HEK293 (cell line): ENCODE measurements at regions not wholly inside any gene's neighbourhood (a gene's known extent, or its start where the extent isn't known, plus 50 kb on each side); places are given as distances from the start of the nearest gene placed in this dataset.

Source experiments
- CTCF ChIA-PET: fragments of 350-600 bp; formaldehyde crosslinking; extraction: SDS; loops from one replicate; lab custom pipeline; 2021; ENCODE audit warnings: antibody characterized with exemption; lab: Yijun Ruan, JAX
- POLR2A ChIA-PET: fragments of 300-600 bp; formaldehyde crosslinking; extraction: SDS; loops from one replicate; lab custom pipeline; 2020; ENCODE audit warnings: antibody characterized with exemption, inconsistent platforms; lab: Yijun Ruan, JAX
- H3K27ac ChIP-seq: fragments of 200-500 bp; sonication (Bioruptor generic); 2 replicates; pipeline ENCODE4 v1.5.1; 2014; ENCODE audit warnings: low read depth, low read length, control low read depth, inconsistent platforms; ENCODE audit errors: extremely low read depth
- H3K36me3 ChIP-seq, 2 experiments: fragments of 200-500 bp in 1 of 2; sonication (Bioruptor generic) in 1 of 2; 1 replicate in 1 of 2; 2 replicates in 1 of 2; pipeline ENCODE4 v1.5.1; 2014 to 2017; ENCODE audit warnings: inconsistent platforms in 2 of 2, low read length in 2 of 2; ENCODE audit not compliant: control insufficient read depth in 2 of 2, insufficient read depth in 1 of 2
- H3K4me1 ChIP-seq: fragments of 200-500 bp; sonication (Bioruptor generic); 2 replicates; pipeline ENCODE4 v1.5.1; 2014; ENCODE audit warnings: mild to moderate bottlenecking, low read length, inconsistent platforms; ENCODE audit not compliant: control insufficient read depth, insufficient read depth
- H3K4me3 ChIP-seq: 2 replicates; pipeline ENCODE4 v1.5.1; 2011; ENCODE audit warnings: low read depth, mild to moderate bottlenecking, control low read depth, low read length, moderate library complexity
- H3K9me3 ChIP-seq: fragments of 200-500 bp; sonication (Bioruptor generic); 2 replicates; pipeline ENCODE4 v1.5.1; 2014; ENCODE audit warnings: low read depth, low read length, inconsistent platforms; ENCODE audit not compliant: control insufficient read depth, insufficient read depth
- GFI1B ChIP-seq: fragments of 450-650 bp; formaldehyde crosslinking; IDR thresholded peaks from 2 replicates; pipeline ENCODE4 v1.5.1; 2016; ENCODE audit warnings: missing biosample characterization, missing genetic modification characterization
- GLI4 ChIP-seq: fragments of 450-650 bp; formaldehyde crosslinking; IDR thresholded peaks from 2 replicates; pipeline ENCODE4 v1.5.1; 2016; ENCODE audit warnings: missing biosample characterization, missing genetic modification characterization
- GLIS1 ChIP-seq: fragments of 450-650 bp; formaldehyde crosslinking; IDR thresholded peaks from 2 replicates; pipeline ENCODE4 v1.5.1; 2016; ENCODE audit warnings: missing biosample characterization, missing genetic modification characterization
- KLF10 ChIP-seq: fragments of 450-650 bp; IDR thresholded peaks from 2 replicates; pipeline ENCODE4 v1.5.1; 2018; ENCODE audit warnings: missing biosample characterization, mild to moderate bottlenecking, missing genetic modification characterization
- REPIN1 ChIP-seq: fragments of 450-650 bp; formaldehyde crosslinking; IDR thresholded peaks from 2 replicates; pipeline ENCODE4 v1.5.1; 2017; ENCODE audit warnings: missing biosample characterization, missing genetic modification characterization, low read depth
- YY1 ChIP-seq: fragments of 450-650 bp; formaldehyde crosslinking; IDR thresholded peaks from 2 replicates; pipeline ENCODE4 v1.5.1; 2018; ENCODE audit warnings: missing biosample characterization, missing genetic modification characterization
- ZBTB11 ChIP-seq: fragments of 450-650 bp; formaldehyde crosslinking; conservative IDR thresholded peaks from 2 replicates; pipeline ENCODE4 v1.5.1; 2016; ENCODE audit warnings: low read depth, missing biosample characterization, missing genetic modification characterization
- ZBTB48 ChIP-seq: fragments of 450-650 bp; formaldehyde crosslinking; IDR thresholded peaks from 2 replicates; pipeline ENCODE4 v1.5.1; 2016; ENCODE audit warnings: missing biosample characterization, missing genetic modification characterization
- ZBTB7A ChIP-seq: fragments of 450-650 bp; formaldehyde crosslinking; IDR thresholded peaks from 2 replicates; pipeline ENCODE4 v1.5.1; 2016; ENCODE audit warnings: low read depth, missing biosample characterization, missing genetic modification characterization
- ZFP37 ChIP-seq: fragments of 450-650 bp; formaldehyde crosslinking; IDR thresholded peaks from 2 replicates; pipeline ENCODE4 v1.5.1; 2016; ENCODE audit warnings: missing biosample characterization, missing genetic modification characterization
- ZNF18 ChIP-seq: fragments of 450-650 bp; formaldehyde crosslinking; IDR thresholded peaks from 2 replicates; pipeline ENCODE4 v1.5.1; 2016; ENCODE audit warnings: missing biosample characterization, missing genetic modification characterization
- ZNF416 ChIP-seq: fragments of 450-650 bp; formaldehyde crosslinking; IDR thresholded peaks from 2 replicates; pipeline ENCODE4 v1.5.1; 2016; ENCODE audit warnings: missing biosample characterization, missing genetic modification characterization
- ZNF423 ChIP-seq: fragments of 450-650 bp; formaldehyde crosslinking; IDR thresholded peaks from 2 replicates; pipeline ENCODE4 v1.5.1; 2016; ENCODE audit warnings: missing biosample characterization, missing genetic modification characterization
- ZNF521 ChIP-seq: fragments of 450-650 bp; formaldehyde crosslinking; IDR thresholded peaks from 2 replicates; pipeline ENCODE4 v1.5.1; 2017; ENCODE audit warnings: missing biosample characterization, mild to moderate bottlenecking, missing genetic modification characterization
- ZNF555 ChIP-seq: fragments of 450-650 bp; formaldehyde crosslinking; conservative IDR thresholded peaks from 2 replicates; pipeline ENCODE4 v1.5.1; 2017; ENCODE audit warnings: missing biosample characterization, mild to moderate bottlenecking, missing genetic modification characterization, inconsistent platforms
- ZNF560 ChIP-seq: fragments of 450-650 bp; formaldehyde crosslinking; IDR thresholded peaks from 2 replicates; pipeline ENCODE4 v1.5.1; 2017; ENCODE audit warnings: missing biosample characterization, missing genetic modification characterization, borderline replicate concordance
- ZNF571 ChIP-seq: fragments of 450-650 bp; formaldehyde crosslinking; IDR thresholded peaks from 2 replicates; pipeline ENCODE4 v1.5.0; 2017; ENCODE audit warnings: missing biosample characterization, missing genetic modification characterization
- ZNF585B ChIP-seq: fragments of 450-650 bp; formaldehyde crosslinking; IDR thresholded peaks from 2 replicates; pipeline ENCODE4 v1.5.1; 2016; ENCODE audit warnings: missing biosample characterization, missing genetic modification characterization
- ZNF624 ChIP-seq: fragments of 450-650 bp; formaldehyde crosslinking; IDR thresholded peaks from 2 replicates; pipeline ENCODE4 v1.5.1; 2017; ENCODE audit warnings: missing biosample characterization, missing genetic modification characterization
- ZNF658 ChIP-seq: fragments of 450-650 bp; formaldehyde crosslinking; IDR thresholded peaks from 2 replicates; pipeline ENCODE4; 2016; ENCODE audit warnings: missing biosample characterization, missing genetic modification characterization
- ZNF677 ChIP-seq: fragments of 450-650 bp; IDR thresholded peaks from 2 replicates; pipeline ENCODE4 v1.5.0; 2018; ENCODE audit warnings: missing biosample characterization, mild to moderate bottlenecking, missing genetic modification characterization, moderate library complexity

- no peaks in the 10 kb centered on the region for H3K9me3 ChIP-seq
- H3K4me1 ChIP-seq, result peaks cover under 1% of the 10 kb centered on the region; the same call in 1 of the 2 replicates
- CTCF ChIA-PET, result no interaction called here
- H3K27ac ChIP-seq, result no peak overlapping the region
- POLR2A ChIA-PET, result no interaction called here
- H3K4me3 ChIP-seq, result no peak overlapping the region
- TF ChIP-seq ZNF521, result no peak
- no peak for TF ChIP-seq GLIS1
- TF ChIP-seq ZNF658 (tag by site-specific recombination), result no peak
- TF ChIP-seq ZBTB48, result no peak
- no peak for TF ChIP-seq ZNF585B (tag by site-specific recombination)
- TF ChIP-seq ZNF677 (tag by site-specific recombination), result no peak
- no peak for TF ChIP-seq ZNF560 (tag by site-specific recombination)
- no peak for TF ChIP-seq ZNF555 (tag by site-specific recombination)
- no peak for TF ChIP-seq ZNF571 (tag by site-specific recombination)
- no peak for TF ChIP-seq KLF10 (tag by site-specific recombination)
- TF ChIP-seq REPIN1 (tag by site-specific recombination), result no peak
- TF ChIP-seq ZBTB7A (tag by site-specific recombination), result no peak
- TF ChIP-seq ZNF18 (tag by site-specific recombination), result no peak
- no peak for TF ChIP-seq GLI4
- no peak for TF ChIP-seq ZFP37
- no peak for TF ChIP-seq GFI1B (tag by site-specific recombination)
- TF ChIP-seq ZBTB11 (tag by site-specific recombination), result no peak
- no peaks in the 10 kb centered on the region for H3K36me3 ChIP-seq
Observed at GRCh38 chr6:139701003-139701402, 326.6 kb upstream of the CITED2 start.

GRCh38 chr6:139699911-139700310 is 325.5 kb upstream of the CITED2 start:
- H3K36me3 ChIP-seq, result no peaks in the 10 kb centered on the region
- no peaks in the 10 kb centered on the region for H3K9me3 ChIP-seq
- no peak overlapping the region for H3K4me3 ChIP-seq
- ChIA-PET CTCF (interaction anchor here (1.2 kb wide), 1 partner anchor 9 kb away, joined by 3 read pairs; no protein-coding TSS in a partner anchor), POLR2A (no interaction called here)
- TF ChIP-seq ZNF624 (tag by site-specific recombination) (no peak), ZNF416 (no peak), YY1 (tag by site-specific recombination) (no peak), ZNF423 (tag by site-specific recombination) (no peak)
- H3K27ac ChIP-seq, result no peak overlapping the region
- peaks cover 7% of the 10 kb centered on the region; the same call in 1 of the 2 replicates for H3K4me1 ChIP-seq
